ENCODE measurements at regions not wholly inside any gene's neighbourhood (a gene's known extent, or its start where the extent isn't known, plus 50 kb on each side); places are given as distances from the start of the nearest gene placed in this dataset.

- no peak overlapping the region for H3K4me3 ChIP-seq (replicated peaks; ENCODE audit: low read depth, low read length)
- DNase-seq (ENCODE audit: extremely low read depth, low read depth): peak; percentile 77
- TF ChIP-seq CTCF (IDR thresholded peaks at IDR 0.05; ENCODE audit: low read depth, low read length, missing control alignments): no peak
Observed at GRCh38 chr5:114237766-114238165, 124.1 kb upstream of the KCNN2 start.

- TF ChIP-seq CTCF (IDR thresholded peaks at IDR 0.05; ENCODE audit: low read depth, low read length, missing control alignments): no peak
- DNase-seq (ENCODE audit: extremely low read depth, low read depth): peak; percentile 22
- no peak overlapping the region for H3K4me3 ChIP-seq (replicated peaks; ENCODE audit: low read depth, low read length)
Observed at GRCh38 chr5:114238771-114239313, 123.0 kb upstream of the KCNN2 start.

GRCh38 chr5:114243281-114243971 lies 118.4 kb upstream of the KCNN2 start:
- DNase-seq (ENCODE audit: extremely low read depth, low read depth): peak; percentile 89
- H3K4me3 ChIP-seq (replicated peaks; ENCODE audit: low read depth, low read length): no peak overlapping the region
- no peak for TF ChIP-seq CTCF (IDR thresholded peaks at IDR 0.05; ENCODE audit: low read depth, low read length, missing control alignments)

- no peak for TF ChIP-seq CTCF (IDR thresholded peaks at IDR 0.05; ENCODE audit: low read depth, low read length, missing control alignments)
- H3K4me3 ChIP-seq (replicated peaks; ENCODE audit: low read depth, low read length): no peak overlapping the region
- DNase-seq (ENCODE audit: extremely low read depth, low read depth): no peak
Observed at GRCh38 chr5:114243972-114244317, 117.9 kb upstream of the KCNN2 start.

GRCh38 chr5:114249823-114250222 lies 112.0 kb upstream of the KCNN2 start:
- peak; percentile 87 for DNase-seq (ENCODE audit: extremely low read depth, low read depth)
- H3K4me3 ChIP-seq (replicated peaks; ENCODE audit: low read depth, low read length): no peak overlapping the region
- TF ChIP-seq CTCF (IDR thresholded peaks at IDR 0.05; ENCODE audit: low read depth, low read length, missing control alignments): no peak

- no peak for TF ChIP-seq CTCF (IDR thresholded peaks at IDR 0.05; ENCODE audit: low read depth, low read length, missing control alignments)
- DNase-seq (ENCODE audit: extremely low read depth, low read depth): no peak
- H3K4me3 ChIP-seq (replicated peaks; ENCODE audit: low read depth, low read length): no peak overlapping the region
Observed at GRCh38 chr5:114250536-114250935, 111.3 kb upstream of the KCNN2 start.

GRCh38 chr5:114252226-114252625 lies 109.6 kb upstream of the KCNN2 start:
- TF ChIP-seq CTCF (IDR thresholded peaks at IDR 0.05; ENCODE audit: low read depth, low read length, missing control alignments): no peak
- no peak for DNase-seq (ENCODE audit: extremely low read depth, low read depth)
- H3K4me3 ChIP-seq (replicated peaks; ENCODE audit: low read depth, low read length): no peak overlapping the region

Data from HFF-Myc (cell line).